ENCODE measurements at regions not wholly inside any gene's neighbourhood (a gene's known extent, or its start where the extent isn't known, plus 50 kb on each side); places are given as distances from the start of the nearest gene placed in this dataset.

DNA sequence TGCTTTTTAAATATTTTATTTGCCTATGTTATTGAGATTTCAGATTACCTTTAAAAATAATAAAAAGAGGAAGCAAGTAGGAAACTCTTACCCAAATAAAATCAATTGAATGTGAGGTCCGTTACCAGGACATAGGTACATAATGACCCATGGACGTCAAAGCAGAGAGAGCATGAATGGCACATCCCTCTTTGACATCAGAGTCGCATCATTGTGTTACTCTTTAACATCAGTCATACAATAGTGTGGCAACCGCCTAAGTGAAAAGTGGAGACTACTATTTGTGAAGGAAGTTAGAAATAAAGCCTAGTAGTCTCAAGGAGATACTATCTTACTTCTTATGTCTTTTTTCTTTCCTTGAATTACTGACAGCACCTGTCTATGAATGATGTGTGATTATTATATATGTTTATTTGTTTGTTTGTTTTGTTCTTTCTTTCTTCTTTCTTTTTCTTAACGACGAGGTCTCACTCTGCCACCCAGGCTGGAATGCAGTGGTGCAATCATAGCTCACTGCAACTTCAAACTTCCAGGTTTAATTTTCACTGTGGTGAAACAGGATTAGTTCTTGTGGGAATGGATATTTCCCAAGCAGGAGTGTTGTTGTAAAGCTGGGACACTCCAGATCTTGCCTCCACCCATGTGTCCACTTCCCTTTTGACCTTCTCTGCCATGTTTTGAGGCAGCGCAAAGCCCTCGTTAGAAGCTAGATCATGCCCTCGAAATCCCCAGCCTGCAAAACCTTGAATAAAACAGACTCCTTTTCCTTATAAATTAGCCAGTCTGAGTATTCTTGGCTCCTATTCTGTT, 407.2 kb upstream of the NETO1 start (continued):
- TF ChIP-seq REST (IDR thresholded peaks at IDR 0.05), result no peak
- no peak for TF ChIP-seq FOXA2 (IDR thresholded peaks at IDR 0.05)
- TF ChIP-seq HNF4G (IDR thresholded peaks at IDR 0.05), result no peak
- no peak for TF ChIP-seq RAD21 (IDR thresholded peaks at IDR 0.05)
- TF ChIP-seq SP1 (IDR thresholded peaks at IDR 0.05), result no peak
- TF ChIP-seq, protein P1, sequence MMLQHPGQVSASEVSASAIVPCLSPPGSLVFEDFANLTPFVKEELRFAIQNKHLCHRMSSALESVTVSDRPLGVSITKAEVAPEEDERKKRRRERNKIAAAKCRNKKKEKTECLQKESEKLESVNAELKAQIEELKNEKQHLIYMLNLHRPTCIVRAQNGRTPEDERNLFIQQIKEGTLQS (IDR thresholded peaks at IDR 0.05), result no peak
- no peak for TF ChIP-seq EGR1 (IDR thresholded peaks at IDR 0.05; ENCODE audit: low read depth in 2 of 2)

- WGBS, result 72% methylated on average over 10 of the region's 10 CpGs
Observed at GRCh38 chr18:73270920-73271634, 403.3 kb upstream of the NETO1 start.

GRCh38 chr18:73264562-73264921, 396.8 kb upstream of the NETO1 start:
- no peak overlapping the region for H3K4me3 ChIP-seq (ENCODE audit: low read depth in 1 of 3, low read length in 3 of 3)
- H3K27me3 ChIP-seq (ENCODE audit: control insufficient read depth in 4 of 4, insufficient read depth in 4 of 4, low read length in 3 of 4), result no peaks in the 10 kb centered on the region
- no peaks in the 10 kb centered on the region for H3K9me3 ChIP-seq (ENCODE audit: control insufficient read depth in 4 of 4, low read length in 3 of 4)
- no peak for DNase-seq (ENCODE audit: low spot score)
- WGBS, result 80% methylated on average over 5 of the region's 5 CpGs
- no peak overlapping the region for H3K9ac ChIP-seq (ENCODE audit: low read depth in 1 of 2, low read length in 2 of 2)
- peaks cover 0 to 8% (median 1%) of the 10 kb centered on the region in 4 donors for H3K4me1 ChIP-seq (ENCODE audit: control insufficient read depth in 4 of 4, insufficient read depth in 4 of 4, low read length in 3 of 4)
- no peak overlapping the region for H3K27ac ChIP-seq (ENCODE audit: low read depth in 1 of 2, low read length in 2 of 2)
- H3K36me3 ChIP-seq (ENCODE audit: control insufficient read depth in 4 of 4, insufficient read depth in 3 of 4, low read depth in 1 of 4, low read length in 3 of 4), result no peaks in the 10 kb centered on the region
- TF ChIP-seq NR2F2 (IDR thresholded peaks at IDR 0.05), result no peak
- no peak for TF ChIP-seq EGR1 (IDR thresholded peaks at IDR 0.05; ENCODE audit: low read depth in 2 of 2)
- TF ChIP-seq, protein P2, sequence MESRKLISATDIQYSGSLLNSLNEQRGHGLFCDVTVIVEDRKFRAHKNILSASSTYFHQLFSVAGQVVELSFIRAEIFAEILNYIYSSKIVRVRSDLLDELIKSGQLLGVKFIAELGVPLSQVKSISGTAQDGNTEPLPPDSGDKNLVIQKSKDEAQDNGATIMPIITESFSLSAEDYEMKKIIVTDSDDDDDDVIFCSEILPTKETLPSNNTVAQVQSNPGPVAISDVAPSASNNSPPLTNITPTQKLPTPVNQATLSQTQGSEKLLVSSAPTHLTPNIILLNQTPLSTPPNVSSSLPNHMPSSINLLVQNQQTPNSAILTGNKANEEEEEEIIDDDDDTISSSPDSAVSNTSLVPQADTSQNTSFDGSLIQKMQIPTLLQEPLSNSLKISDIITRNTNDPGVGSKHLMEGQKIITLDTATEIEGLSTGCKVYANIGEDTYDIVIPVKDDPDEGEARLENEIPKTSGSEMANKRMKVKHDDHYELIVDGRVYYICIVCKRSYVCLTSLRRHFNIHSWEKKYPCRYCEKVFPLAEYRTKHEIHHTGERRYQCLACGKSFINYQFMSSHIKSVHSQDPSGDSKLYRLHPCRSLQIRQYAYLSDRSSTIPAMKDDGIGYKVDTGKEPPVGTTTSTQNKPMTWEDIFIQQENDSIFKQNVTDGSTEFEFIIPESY (IDR thresholded peaks at IDR 0.05), result no peak
- no peak for TF ChIP-seq RAD21 (IDR thresholded peaks at IDR 0.05)
- no peak for TF ChIP-seq REST (IDR thresholded peaks at IDR 0.05)
- no peak for TF ChIP-seq TAF1 (conservative IDR thresholded peaks at IDR 0.05)
- no peak for TF ChIP-seq YY1 (IDR thresholded peaks at IDR 0.05)
- TF ChIP-seq FOXA2 (IDR thresholded peaks at IDR 0.05), result no peak
- no peak for TF ChIP-seq JUND (IDR thresholded peaks at IDR 0.05)
- TF ChIP-seq RXRA (IDR thresholded peaks at IDR 0.05), result no peak
- TF ChIP-seq SP1 (IDR thresholded peaks at IDR 0.05), result no peak

More at GRCh38 chr18:73270920-73271634, 403.3 kb upstream of the NETO1 start:
- TF ChIP-seq YY1 (IDR thresholded peaks at IDR 0.05) (no peak), SP1 (IDR thresholded peaks at IDR 0.05) (no peak), GABPA (IDR thresholded peaks at IDR 0.05 in 1 of 2, conservative IDR thresholded peaks at IDR 0.05 in 1 of 2) (no peak), NR2F2 (IDR thresholded peaks at IDR 0.05) (no peak), RXRA (IDR thresholded peaks at IDR 0.05) (no peak)
- TF ChIP-seq, protein P2 (IDR thresholded peaks at IDR 0.05), result no peak
- TF ChIP-seq, protein P3, sequence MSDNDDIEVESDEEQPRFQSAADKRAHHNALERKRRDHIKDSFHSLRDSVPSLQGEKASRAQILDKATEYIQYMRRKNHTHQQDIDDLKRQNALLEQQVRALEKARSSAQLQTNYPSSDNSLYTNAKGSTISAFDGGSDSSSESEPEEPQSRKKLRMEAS (IDR thresholded peaks at IDR 0.05), result no peak
- no peaks in the 10 kb centered on the region for H3K36me3 ChIP-seq (ENCODE audit: control insufficient read depth in 4 of 4, insufficient read depth in 3 of 4, low read depth in 1 of 4, low read length in 3 of 4)
- no peak overlapping the region for H3K9ac ChIP-seq (ENCODE audit: low read depth in 1 of 2, low read length in 2 of 2)
- H3K9me3 ChIP-seq (ENCODE audit: control insufficient read depth in 4 of 4, low read length in 3 of 4), result no peaks in the 10 kb centered on the region
- H3K4me1 ChIP-seq (ENCODE audit: control insufficient read depth in 4 of 4, insufficient read depth in 4 of 4, low read length in 3 of 4), result no peaks in the 10 kb centered on the region
- no peaks in the 10 kb centered on the region for H3K27me3 ChIP-seq (ENCODE audit: control insufficient read depth in 4 of 4, insufficient read depth in 4 of 4, low read length in 3 of 4)
- DNase-seq (ENCODE audit: low spot score), result no peak
- H3K27ac ChIP-seq (ENCODE audit: low read depth in 1 of 2, low read length in 2 of 2), result no peak overlapping the region
- H3K4me3 ChIP-seq (ENCODE audit: low read depth in 1 of 3, low read length in 3 of 3), result no peak overlapping the region

Measured in liver (tissue), 7 donors.